ENCODE measurements at regions not wholly inside any gene's neighbourhood (a gene's known extent, or its start where the extent isn't known, plus 50 kb on each side); places are given as distances from the start of the nearest gene placed in this dataset.

GRCh38 chr6:74333406-74333805, 637.4 kb downstream of the CD109 start:
- Histone ChIP-seq H3K4me1 (replicated peaks in 1 of 2) (no peaks in the 10 kb centered on the region), H3K27me3 (no peaks in the 10 kb centered on the region), H3K4me3 (no peak overlapping the region), H3K27ac (no peak overlapping the region), H3K9me3 (replicated peaks in 1 of 3) (no peaks in the 10 kb centered on the region), H3K36me3 (replicated peaks in 1 of 2) (no peaks in the 10 kb centered on the region)
- no peak for DNase-seq
- intact Hi-C loops (cut with DNase I): no loop called here
- TF ChIP-seq POLR2A (IDR thresholded peaks at IDR 0.05) (no peak), CTCF (IDR thresholded peaks at IDR 0.05) (no peak)

GRCh38 chr6:74320715-74321114, 624.7 kb downstream of the CD109 start:
- H3K36me3 ChIP-seq (replicated peaks in 1 of 2): no peaks in the 10 kb centered on the region
- TF ChIP-seq POLR2A (IDR thresholded peaks at IDR 0.05) (no peak), CTCF (IDR thresholded peaks at IDR 0.05) (no peak)
- DNase-seq: no peak
- H3K27me3 ChIP-seq: no peaks in the 10 kb centered on the region
- intact Hi-C loops (cut with DNase I): no loop called here
- H3K27ac ChIP-seq: no peak overlapping the region
- no peaks in the 10 kb centered on the region for H3K4me1 ChIP-seq (replicated peaks in 1 of 2)
- no peaks in the 10 kb centered on the region for H3K9me3 ChIP-seq (replicated peaks in 1 of 3)
- H3K4me3 ChIP-seq: no peak overlapping the region

- DNase-seq: no peak
- Histone ChIP-seq H3K4me1 (replicated peaks in 1 of 2) (no peaks in the 10 kb centered on the region), H3K36me3 (replicated peaks in 1 of 2) (no peaks in the 10 kb centered on the region), H3K27me3 (no peaks in the 10 kb centered on the region), H3K4me3 (no peak overlapping the region), H3K9me3 (replicated peaks in 1 of 3) (no peaks in the 10 kb centered on the region), H3K27ac (no peak overlapping the region)
- intact Hi-C loops (cut with DNase I): no loop called here
- TF ChIP-seq POLR2A (IDR thresholded peaks at IDR 0.05) (no peak), CTCF (IDR thresholded peaks at IDR 0.05) (no peak)
Observed at GRCh38 chr6:74320074-74320473, 624.1 kb downstream of the CD109 start.

- no peak for DNase-seq
- intact Hi-C loops (cut with DNase I): no loop called here
- Histone ChIP-seq H3K4me1 (replicated peaks in 1 of 2) (no peaks in the 10 kb centered on the region), H3K27ac (no peak overlapping the region), H3K4me3 (no peak overlapping the region), H3K27me3 (no peaks in the 10 kb centered on the region), H3K9me3 (replicated peaks in 1 of 3) (no peaks in the 10 kb centered on the region), H3K36me3 (replicated peaks in 1 of 2) (no peaks in the 10 kb centered on the region)
- 29 to 50% (median 44%) methylated on average over 2 of the region's 2 CpGs for WGBS, 4 donors
- TF ChIP-seq POLR2A (IDR thresholded peaks at IDR 0.05): no peak
- TF ChIP-seq CTCF (IDR thresholded peaks at IDR 0.05): no peak
Observed at GRCh38 chr6:74319292-74319691, 623.3 kb downstream of the CD109 start.

GRCh38 chr6:74318738-74319137, 622.7 kb downstream of the CD109 start:
- intact Hi-C loops (cut with DNase I): no loop called here

More at GRCh38 chr6:74318738-74319137, 622.7 kb downstream of the CD109 start:
- no peaks in the 10 kb centered on the region for H3K9me3 ChIP-seq (replicated peaks in 1 of 3)
- H3K4me1 ChIP-seq (replicated peaks in 1 of 2): no peaks in the 10 kb centered on the region
- H3K27me3 ChIP-seq: no peaks in the 10 kb centered on the region
- H3K36me3 ChIP-seq (replicated peaks in 1 of 2): no peaks in the 10 kb centered on the region
- H3K27ac ChIP-seq: no peak overlapping the region
- no peak overlapping the region for H3K4me3 ChIP-seq
- no peak for TF ChIP-seq CTCF (IDR thresholded peaks at IDR 0.05)
- TF ChIP-seq POLR2A (IDR thresholded peaks at IDR 0.05): no peak
- DNase-seq: no peak
